CD4-positive, alpha-beta T cell (primary cell): ENCODE measurements at regions not wholly inside any gene's neighbourhood (a gene's known extent, or its start where the extent isn't known, plus 50 kb on each side); places are given as distances from the start of the nearest gene placed in this dataset.

Source experiments
- ATAC-seq: fragments of 200-7000 bp; cut with Tn5 transposase; one replicate; pipeline ENCODE4 v1.10.0; 2022; ENCODE audit warnings: mild to moderate bottlenecking; ENCODE audit not compliant: poor library complexity
- CTCF ChIA-PET: fragments of 350-600 bp; sonication (Branson Sonifier 250); formaldehyde crosslinking; loops from one replicate; lab custom pipeline; 2021; ENCODE audit warnings: antibody characterized with exemption, inconsistent platforms; lab: Charles Lee
- POLR2A ChIA-PET: fragments of 350-600 bp; sonication (Branson Sonifier 250); formaldehyde crosslinking; loops from one replicate; lab custom pipeline; 2021; ENCODE audit warnings: antibody characterized with exemption, inconsistent platforms; lab: Charles Lee
- DNase-seq, 14 experiments: peaks; one replicate each; pipeline ENCODE4 v3.0.0-alpha.2; 2013 to 2020; ENCODE audit warnings: mixed read lengths in 2 of 14
- H3K27ac ChIP-seq, 2 donors: one replicate each; pipeline versions ENCODE4 v1.5.1 to v1.7.0; 2013; ENCODE audit warnings: low read length in 2 of 2, low read depth in 1 of 2, mild to moderate bottlenecking in 1 of 2
- H3K27me3 ChIP-seq, 2 experiments: 1 replicate in 1 of 2; 2 replicates in 1 of 2; pipeline versions ENCODE4 v1.6.1 to v1.7.0; 2013; ENCODE audit warnings: low read length in 2 of 2, control low read depth in 1 of 2, mild to moderate bottlenecking in 1 of 2, moderate library complexity in 1 of 2; ENCODE audit not compliant: insufficient read depth in 2 of 2, control insufficient read depth in 1 of 2
- H3K36me3 ChIP-seq: one replicate; pipeline ENCODE4 v1.6.1; 2013; ENCODE audit warnings: low read length, control low read depth; ENCODE audit not compliant: insufficient read depth
- H3K4me1 ChIP-seq: one replicate; pipeline ENCODE4 v1.6.1; 2013; ENCODE audit warnings: low read length, control low read depth; ENCODE audit not compliant: insufficient read depth
- H3K4me3 ChIP-seq: one replicate; pipeline ENCODE4 v1.5.1; 2013; ENCODE audit warnings: mild to moderate bottlenecking, low read length, moderate library complexity
- H3K9me3 ChIP-seq, 2 experiments: 1 replicate in 1 of 2; 2 replicates in 1 of 2; pipeline versions ENCODE4 v1.6.1 to v1.7.0; 2013; ENCODE audit warnings: low read length in 2 of 2, mild to moderate bottlenecking in 2 of 2, control low read depth in 1 of 2, moderate library complexity in 1 of 2; ENCODE audit not compliant: control insufficient read depth in 1 of 2, insufficient read depth in 1 of 2
- H3K27ac Mint-ChIP-seq: one replicate; pipeline ENCODE4 v1.8.0; 2020; ENCODE audit warnings: mixed read lengths
- H3K27me3 Mint-ChIP-seq: one replicate; pipeline ENCODE4 v1.8.0; 2021; ENCODE audit warnings: mixed read lengths
- H3K36me3 Mint-ChIP-seq: one replicate; pipeline ENCODE4 v1.8.0; 2021; ENCODE audit warnings: low read depth, mixed read lengths
- H3K4me1 Mint-ChIP-seq: one replicate; pipeline ENCODE4 v1.8.0; 2021; ENCODE audit warnings: low read depth, mixed read lengths
- H3K4me3 Mint-ChIP-seq: one replicate; pipeline ENCODE4 v1.8.0; 2020; ENCODE audit warnings: mild to moderate bottlenecking, mixed read lengths
- H3K9me3 Mint-ChIP-seq: one replicate; pipeline ENCODE4 v1.8.0; 2020; ENCODE audit warnings: mixed read lengths
- CTCF ChIP-seq: fragments of 200-600 bp; IDR thresholded peaks from one replicate; pipeline ENCODE4 v1.8.0; 2022; ENCODE audit warnings: antibody characterized with exemption, mild to moderate bottlenecking
- intact Hi-C, 2 experiments: fragments of 100-400 bp; cut with DNase I in 1 of 2; cut with micrococcal nuclease in 1 of 2; formaldehyde crosslinking; loops; one replicate each; pipeline versions ENCODE4 v1.15.1 to v1.9.0; 2023 to 2025; cut with DNase I, micrococcal nuclease

DNA sequence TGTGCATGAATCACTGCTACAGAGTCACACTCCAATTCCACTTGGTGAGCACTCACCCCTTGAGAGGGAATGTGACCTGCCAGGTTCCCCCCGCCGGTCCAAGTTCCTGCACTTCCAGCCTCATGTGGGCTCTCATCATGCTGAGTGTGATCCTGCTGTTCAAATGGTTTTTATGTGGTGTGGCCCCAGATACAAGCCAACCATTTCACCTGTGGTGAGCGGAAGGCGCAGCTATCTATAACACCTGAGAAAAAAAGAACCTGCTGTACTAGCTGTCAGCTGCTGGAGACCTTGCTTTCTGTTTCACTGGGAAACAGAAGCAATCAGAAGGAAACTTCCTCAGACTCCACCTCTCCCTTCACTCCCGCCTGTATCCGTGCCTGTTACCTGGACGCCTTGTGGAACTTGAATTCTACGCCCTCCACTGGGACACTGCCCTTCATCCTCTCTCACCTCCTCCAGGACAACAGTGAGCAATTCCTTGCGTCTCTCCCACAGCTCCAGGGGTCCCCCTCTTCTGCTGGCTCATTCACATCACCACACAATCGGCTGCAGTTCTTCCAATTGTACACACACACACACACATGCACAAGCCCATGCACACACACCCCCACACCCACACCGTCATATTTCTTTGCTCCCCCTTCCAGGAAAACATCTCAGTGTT lies 64.4 kb upstream of the RPL11 start:
- ChIA-PET CTCF (interaction anchor here (0.9 to 2.1 kb wide), 4 partner anchors 8 to 72 kb away, joined by 3 to 12 read pairs (median 6); no protein-coding TSS in a partner anchor), POLR2A (interaction anchor here (0.8 to 14.9 kb wide), 15 partner anchors 9 to 283 kb away, joined by 3 to 314 read pairs (median 7); partner anchors contain the start of genes HNRNPR and ID3)
- H3K27me3 Mint-ChIP-seq: no peaks in the 10 kb centered on the region
- peak; percentile 76 for ATAC-seq
- peak in 6 of 14 experiments; percentile 30 to 69 (median 62) for DNase-seq
- no peaks in the 10 kb centered on the region for H3K36me3 ChIP-seq
- no peaks in the 10 kb centered on the region for H3K27me3 ChIP-seq
- H3K4me3 Mint-ChIP-seq: peak overlapping the region; percentile 93
- peak overlapping the region; percentile 55 to 73 for H3K27ac ChIP-seq
- H3K36me3 Mint-ChIP-seq: peaks cover 17% of the 10 kb centered on the region
- intact Hi-C loops: loop anchor here in 1 of 2 experiments (1.0 to 2.0 kb wide), 2 partner anchors 26 to 68 kb away; partner anchors contain the start of gene ID3
- H3K4me3 ChIP-seq: peak overlapping the region; percentile 72
- H3K4me1 ChIP-seq: peaks cover 57% of the 10 kb centered on the region
- H3K27ac Mint-ChIP-seq: peak overlapping the region; percentile 94
- no peak for TF ChIP-seq CTCF
- peaks cover 66% of the 10 kb centered on the region for H3K4me1 Mint-ChIP-seq
- H3K9me3 Mint-ChIP-seq: no peaks in the 10 kb centered on the region
- no peaks in the 10 kb centered on the region for H3K9me3 ChIP-seq

- Mint-ChIP-seq H3K27me3 (no peaks in the 10 kb centered on the region), H3K36me3 (peaks cover 17% of the 10 kb centered on the region), H3K4me1 (peaks cover 77% of the 10 kb centered on the region), H3K27ac (peak overlapping the region; percentile 94), H3K9me3 (no peaks in the 10 kb centered on the region), H3K4me3 (peak overlapping the region; percentile 93)
- Histone ChIP-seq H3K36me3 (no peaks in the 10 kb centered on the region), H3K27ac (peak overlapping the region in 1 of 2 donors; percentile 73), H3K27me3 (no peaks in the 10 kb centered on the region), H3K4me3 (no peak overlapping the region), H3K4me1 (peaks cover 68% of the 10 kb centered on the region), H3K9me3 (no peaks in the 10 kb centered on the region)
- no peak for ATAC-seq
- no peak for DNase-seq
- CTCF ChIA-PET: interaction anchor here (0.9 kb wide), 1 partner anchor 9 kb away, joined by 3 read pairs; no protein-coding TSS in a partner anchor
- POLR2A ChIA-PET: interaction anchor here (14.9 kb wide), 1 partner anchor 70 kb away, joined by 314 read pairs; the partner anchor contains the start of gene ID3
- TF ChIP-seq CTCF: no peak
- intact Hi-C loops: loop anchor here in 1 of 2 experiments (2.0 kb wide), 1 partner anchor 67 kb away; the partner anchor contains the start of gene ID3
These were observed 65.6 kb upstream of the RPL11 start for GRCh38 chr1:23625929-23626535.

DNA sequence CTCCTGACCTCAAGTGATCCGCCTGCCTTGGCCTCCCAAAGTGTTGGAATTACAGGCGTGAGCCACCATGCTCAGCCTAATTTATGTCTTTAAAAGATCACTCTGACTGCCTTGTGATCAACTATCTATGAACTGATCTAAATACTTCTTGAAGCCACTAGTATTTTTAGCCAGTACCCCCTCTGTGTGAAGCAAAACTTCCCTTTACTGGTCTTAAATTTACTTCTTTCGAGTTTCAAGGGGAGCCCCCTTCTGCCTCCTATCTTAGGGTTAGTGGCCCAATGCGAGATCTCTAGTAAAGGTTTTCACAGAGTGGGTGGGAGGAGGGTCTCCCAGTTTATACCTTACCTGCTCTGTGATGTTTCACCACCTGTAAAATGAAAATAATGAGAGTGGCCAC lies 66.1 kb upstream of the RPL11 start:
- no peak for TF ChIP-seq CTCF
- CTCF ChIA-PET: interaction anchor here (1.8 kb wide), 1 partner anchor 9 kb away, joined by 9 read pairs; no protein-coding TSS in a partner anchor
- Mint-ChIP-seq H3K27ac (peak overlapping the region; percentile 94), H3K4me1 (peaks cover 83% of the 10 kb centered on the region), H3K36me3 (peaks cover 17% of the 10 kb centered on the region), H3K27me3 (no peaks in the 10 kb centered on the region), H3K4me3 (peak overlapping the region; percentile 43), H3K9me3 (no peaks in the 10 kb centered on the region)
- Histone ChIP-seq H3K36me3 (no peaks in the 10 kb centered on the region), H3K4me3 (no peak overlapping the region), H3K9me3 (no peaks in the 10 kb centered on the region), H3K27me3 (no peaks in the 10 kb centered on the region), H3K27ac (no peak overlapping the region), H3K4me1 (peaks cover 72% of the 10 kb centered on the region)
- DNase-seq (no peak), ATAC-seq (no peak)
- POLR2A ChIA-PET: interaction anchor here (1.5 kb wide), 1 partner anchor 70 kb away, joined by 3 read pairs; no protein-coding TSS in a partner anchor
- intact Hi-C loops: no loop called here
